ENCODE measurements at regions not wholly inside any gene's neighbourhood (a gene's known extent, or its start where the extent isn't known, plus 50 kb on each side); places are given as distances from the start of the nearest gene placed in this dataset.

GRCh38 chr6:22808466-22808865 lies 239.1 kb downstream of the HDGFL1 start:
- no peak overlapping the region for H3K27ac ChIP-seq
- H3K9me3 ChIP-seq = no peaks in the 10 kb centered on the region
- no peaks in the 10 kb centered on the region for H3K4me1 ChIP-seq
- TF ChIP-seq CTCF (IDR thresholded peaks at IDR 0.05) = no peak
- no peak for TF ChIP-seq POLR2AphosphoS5 (IDR thresholded peaks at IDR 0.05)
- TF ChIP-seq EP300 (IDR thresholded peaks at IDR 0.05) = no peak
- no peak for TF ChIP-seq POLR2A (IDR thresholded peaks at IDR 0.05)
- DNase-seq = no peak
- no peaks in the 10 kb centered on the region for H3K27me3 ChIP-seq
- H3K36me3 ChIP-seq = no peaks in the 10 kb centered on the region
- WGBS, 5 donors = 85 to 95% (median 89%) methylated on average over 1 of the region's 1 CpG
- H3K4me3 ChIP-seq = no peak overlapping the region
- intact Hi-C loops (cut with DNase I; ENCODE audit: low total_unique reads) = no loop called here

GRCh38 chr6:22809370-22809769 lies 240.0 kb downstream of the HDGFL1 start:
- H3K4me1 ChIP-seq = no peaks in the 10 kb centered on the region
- no peak for DNase-seq
- no peaks in the 10 kb centered on the region for H3K9me3 ChIP-seq
- 87 to 97% (median 92%) methylated on average over 1 of the region's 1 CpG for WGBS, 5 donors
- intact Hi-C loops (cut with DNase I; ENCODE audit: low total_unique reads) = no loop called here
- H3K4me3 ChIP-seq = no peak overlapping the region
- TF ChIP-seq CTCF (IDR thresholded peaks at IDR 0.05) = no peak
- no peak for TF ChIP-seq POLR2A (IDR thresholded peaks at IDR 0.05)
- no peak for TF ChIP-seq POLR2AphosphoS5 (IDR thresholded peaks at IDR 0.05)
- TF ChIP-seq EP300 (IDR thresholded peaks at IDR 0.05) = no peak
- no peaks in the 10 kb centered on the region for H3K36me3 ChIP-seq
- no peak overlapping the region for H3K27ac ChIP-seq
- H3K27me3 ChIP-seq = no peaks in the 10 kb centered on the region

- Histone ChIP-seq H3K4me3 (no peak overlapping the region), H3K36me3 (no peaks in the 10 kb centered on the region), H3K27me3 (no peaks in the 10 kb centered on the region), H3K4me1 (no peaks in the 10 kb centered on the region), H3K27ac (no peak overlapping the region), H3K9me3 (no peaks in the 10 kb centered on the region)
- intact Hi-C loops (cut with DNase I; ENCODE audit: low total_unique reads) = no loop called here
- WGBS, 5 donors = 82 to 100% (median 96%) methylated on average over 1 of the region's 1 CpG
- TF ChIP-seq CTCF (IDR thresholded peaks at IDR 0.05) (no peak), EP300 (IDR thresholded peaks at IDR 0.05) (no peak), POLR2AphosphoS5 (IDR thresholded peaks at IDR 0.05) (no peak), POLR2A (IDR thresholded peaks at IDR 0.05) (no peak)
- no peak for DNase-seq
Observed at GRCh38 chr6:22819209-22819608, 249.8 kb downstream of the HDGFL1 start.

- Histone ChIP-seq H3K4me3 (no peak overlapping the region), H3K4me1 (no peaks in the 10 kb centered on the region), H3K9me3 (no peaks in the 10 kb centered on the region), H3K36me3 (no peaks in the 10 kb centered on the region), H3K27me3 (no peaks in the 10 kb centered on the region), H3K27ac (no peak overlapping the region)
- 43 to 67% (median 59%) methylated on average over 3 of the region's 3 CpGs for WGBS, 5 donors
- intact Hi-C loops (cut with DNase I; ENCODE audit: low total_unique reads) = no loop called here
- TF ChIP-seq CTCF (IDR thresholded peaks at IDR 0.05) (no peak), POLR2A (IDR thresholded peaks at IDR 0.05) (no peak), EP300 (IDR thresholded peaks at IDR 0.05) (no peak), POLR2AphosphoS5 (IDR thresholded peaks at IDR 0.05) (no peak)
- no peak for DNase-seq
Observed at GRCh38 chr6:22821664-22822320, 252.4 kb downstream of the HDGFL1 start.

Data from stomach (tissue), 8 donors.